Head of caudate nucleus (tissue), 42 donors: ENCODE measurements at regions not wholly inside any gene's neighbourhood (a gene's known extent, or its start where the extent isn't known, plus 50 kb on each side); places are given as distances from the start of the nearest gene placed in this dataset.
"Not testable (repeated sequence)": the region's sequence is repeated elsewhere in the genome, so short reads cannot be mapped to it uniquely, and the experiment has no call there.

Source experiments
- DNase-seq, 42 donors: peaks; one replicate each; pipeline versions ENCODE4 v3.0.0 to v3.0.0-alpha.2; 2020 to 2021; ENCODE audit warnings: mixed read lengths in 7 of 42
- intact Hi-C: fragments of 100-400 bp; cut with DNase I; formaldehyde crosslinking; loops from one replicate; pipeline ENCODE4 v1.15.0; 2022

- no peak for DNase-seq
- intact Hi-C loops, result no loop called here
Observed at GRCh38 chr7:124120911-124121310, 88.0 kb upstream of the TMEM229A start.

GRCh38 chr7:124113045-124113444 is 80.2 kb upstream of the TMEM229A start:
- intact Hi-C loops, result no loop called here
- no peak for DNase-seq

GRCh38 chr7:124106575-124106974 is 73.7 kb upstream of the TMEM229A start:
- DNase-seq, result no peak
- intact Hi-C loops, result no loop called here

GRCh38 chr7:124101173-124101768 is 68.4 kb upstream of the TMEM229A start:
- intact Hi-C loops, result no loop called here
- DNase-seq, result peak in 22 of 42 donors; percentile 13 to 79 (median 32)

DNA sequence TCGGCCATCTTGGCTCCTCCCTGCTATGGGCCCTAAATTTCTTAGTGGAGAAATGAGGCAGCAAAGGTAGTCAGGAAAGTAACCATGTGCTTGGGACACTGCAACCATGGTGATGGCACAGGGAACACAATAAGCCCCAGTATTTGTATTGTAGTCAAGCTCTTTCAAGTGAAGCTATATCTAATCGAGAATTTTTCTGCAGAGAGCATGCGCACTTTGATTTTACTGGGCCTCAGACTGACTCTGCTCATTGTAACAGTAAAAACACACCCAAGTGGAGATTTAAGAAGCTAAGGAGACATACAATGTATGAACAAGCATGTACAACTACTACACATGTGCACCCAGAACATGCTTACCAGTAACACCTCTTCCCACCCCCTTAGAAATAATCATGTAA is 67.3 kb upstream of the TMEM229A start:
- no peak for DNase-seq
- intact Hi-C loops, result no loop called here

GRCh38 chr7:124099585-124099984 is 66.7 kb upstream of the TMEM229A start:
- intact Hi-C loops, DNase-seq: not testable (repeated sequence)

DNA sequence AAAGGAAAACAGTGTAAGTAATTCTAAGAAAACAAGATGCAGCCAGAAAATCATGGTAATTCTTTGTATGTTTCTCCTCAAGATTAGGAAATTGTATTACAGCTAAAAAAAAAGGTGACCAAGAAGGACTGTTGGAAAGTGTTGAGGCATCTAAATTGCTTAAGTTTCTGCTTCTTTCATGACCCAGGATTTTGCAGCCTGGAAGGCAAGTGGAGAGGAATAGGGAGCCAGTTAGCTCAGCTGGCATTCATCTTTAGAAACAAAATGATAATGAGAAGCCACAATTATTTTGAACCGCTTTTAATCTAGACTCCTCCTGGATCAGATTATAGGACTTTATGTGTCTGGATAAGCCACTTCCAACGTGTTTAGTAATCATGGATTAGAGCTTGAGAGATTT is 56.8 kb upstream of the TMEM229A start:
- DNase-seq, result no peak
- intact Hi-C loops, result loop anchor here (10.0 kb wide), 1 partner anchor 55 kb away; the partner anchor contains the start of gene TMEM229A

DNA sequence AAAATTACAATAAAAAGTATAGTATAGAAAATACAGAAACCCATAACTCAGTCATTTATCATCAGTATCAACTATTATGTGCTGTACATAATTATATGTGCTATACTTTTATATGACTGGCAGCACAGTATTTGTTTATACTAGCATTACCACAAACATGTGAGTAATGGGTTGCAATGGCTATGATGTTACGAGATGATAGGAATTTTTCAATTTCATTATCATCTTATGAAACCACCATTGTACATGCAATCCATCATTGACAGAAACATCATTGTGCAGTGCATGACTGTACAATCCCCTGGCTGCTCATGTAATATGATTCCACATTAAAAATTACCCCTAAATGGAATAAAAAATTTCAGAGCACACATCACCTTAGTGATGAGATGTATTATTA is 55.7 kb upstream of the TMEM229A start:
- no peak for DNase-seq

DNA sequence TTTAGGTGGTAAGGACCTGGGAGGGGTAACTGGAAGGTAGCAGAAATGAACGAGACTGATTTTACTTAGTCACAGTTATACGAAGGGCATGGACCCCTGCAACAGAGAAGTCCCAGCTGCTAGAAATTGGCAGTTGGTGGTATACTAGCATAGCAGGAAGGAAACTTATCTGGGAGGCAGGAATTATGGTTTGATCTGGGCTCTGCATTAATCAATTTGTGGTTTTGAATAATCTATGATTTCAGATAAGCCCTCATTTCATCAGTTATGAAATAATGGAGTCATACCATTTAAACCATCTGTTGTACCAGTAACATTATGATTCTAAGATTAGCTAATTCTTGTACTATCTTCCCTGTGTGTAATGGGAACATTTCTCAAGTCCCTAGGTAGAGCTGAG is 54.0 kb upstream of the TMEM229A start:
- DNase-seq, result no peak
- intact Hi-C loops, result loop anchor here (10.0 kb wide), 1 partner anchor 52 kb away; the partner anchor contains the start of gene TMEM229A

More for the DNA sequence above, 55.7 kb upstream of the TMEM229A start:
- intact Hi-C loops, result loop anchor here (10.0 kb wide), 1 partner anchor 54 kb away; the partner anchor contains the start of gene TMEM229A

- peak; percentile 24 to 96 (median 82) for DNase-seq
Observed at GRCh38 chr7:124085179-124085578, 52.3 kb upstream of the TMEM229A start.

DNA sequence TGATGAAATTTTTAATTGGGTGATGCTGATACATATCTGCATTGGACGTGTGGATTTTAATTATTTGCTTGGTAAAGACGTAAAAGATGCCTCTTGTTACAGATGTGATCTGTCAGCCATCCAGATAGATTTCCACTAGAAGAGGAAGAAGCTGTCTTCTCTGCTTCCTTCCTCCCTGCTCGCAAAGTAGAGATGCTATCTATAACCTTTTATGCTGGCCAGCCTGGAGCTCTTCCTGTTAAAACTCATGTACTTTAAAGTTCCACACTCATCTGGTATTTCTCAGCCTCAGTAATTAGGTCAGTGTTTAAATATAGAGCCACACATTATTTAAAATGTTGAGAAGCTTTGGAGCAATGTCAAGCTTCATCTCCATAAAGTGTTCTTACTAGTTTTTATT is 51.2 kb upstream of the TMEM229A start:
- intact Hi-C loops, result loop anchor here (10.0 kb wide), 1 partner anchor 49 kb away; the partner anchor contains the start of gene TMEM229A
- DNase-seq, result no peak

More at GRCh38 chr7:124085179-124085578, 52.3 kb upstream of the TMEM229A start:
- intact Hi-C loops, result loop anchor here (10.0 kb wide), 1 partner anchor 50 kb away; the partner anchor contains the start of gene TMEM229A
